ENCODE measurements at regions not wholly inside any gene's neighbourhood (a gene's known extent, or its start where the extent isn't known, plus 50 kb on each side); places are given as distances from the start of the nearest gene placed in this dataset.

- ATAC-seq (no peak), DNase-seq (no peak)
- intact Hi-C loops (cut with micrococcal nuclease), result no loop called here
- no peak overlapping the region for H3K27ac Mint-ChIP-seq
- H3K27ac ChIP-seq (ENCODE audit: low read length), result no peak overlapping the region
- H3K4me1 ChIP-seq (ENCODE audit: control insufficient read depth, insufficient read depth, low read length), result no peaks in the 10 kb centered on the region
- H3K4me1 Mint-ChIP-seq, result no peaks in the 10 kb centered on the region
- no peaks in the 10 kb centered on the region for H3K27me3 Mint-ChIP-seq (ENCODE audit: low read depth in 2 of 2)
- H3K4me3 ChIP-seq (ENCODE audit: low read length), result no peak overlapping the region
- H3K36me3 Mint-ChIP-seq, result no peaks in the 10 kb centered on the region
- no peaks in the 10 kb centered on the region for H3K27me3 ChIP-seq (ENCODE audit: control insufficient read depth, insufficient read depth, low read length)
- no peak overlapping the region for H3K4me3 Mint-ChIP-seq
- peaks cover 0 to 9% of the 10 kb centered on the region in 2 donors for H3K9me3 Mint-ChIP-seq
- no peak for TF ChIP-seq CTCF (IDR thresholded peaks at IDR 0.05)
- H3K9me3 ChIP-seq (ENCODE audit: control insufficient read depth, insufficient read depth, low read length), result no peaks in the 10 kb centered on the region
- 70% methylated on average over 3 of the region's 5 CpGs for WGBS (ENCODE audit: insufficient coverage)
- no peaks in the 10 kb centered on the region for H3K36me3 ChIP-seq (ENCODE audit: control insufficient read depth, insufficient read depth, low read length)
Observed at GRCh38 chr13:67445436-67445835, 215.3 kb upstream of the PCDH9 start.

- no peaks in the 10 kb centered on the region for H3K36me3 Mint-ChIP-seq
- DNase-seq (no peak), ATAC-seq (no peak)
- TF ChIP-seq CTCF (IDR thresholded peaks at IDR 0.05), result no peak
- intact Hi-C loops (cut with micrococcal nuclease), result no loop called here
- H3K27ac ChIP-seq (ENCODE audit: low read length), result no peak overlapping the region
- peaks cover 0 to 9% of the 10 kb centered on the region in 2 donors for H3K9me3 Mint-ChIP-seq
- no peaks in the 10 kb centered on the region for H3K9me3 ChIP-seq (ENCODE audit: control insufficient read depth, insufficient read depth, low read length)
- 100% methylated on average over 1 of the region's 2 CpGs for WGBS (ENCODE audit: insufficient coverage)
- H3K36me3 ChIP-seq (ENCODE audit: control insufficient read depth, insufficient read depth, low read length), result no peaks in the 10 kb centered on the region
- H3K4me1 Mint-ChIP-seq, result no peaks in the 10 kb centered on the region
- H3K4me3 ChIP-seq (ENCODE audit: low read length), result no peak overlapping the region
- no peaks in the 10 kb centered on the region for H3K27me3 Mint-ChIP-seq (ENCODE audit: low read depth in 2 of 2)
- no peak overlapping the region for H3K27ac Mint-ChIP-seq
- H3K27me3 ChIP-seq (ENCODE audit: control insufficient read depth, insufficient read depth, low read length), result no peaks in the 10 kb centered on the region
- no peak overlapping the region for H3K4me3 Mint-ChIP-seq
- no peaks in the 10 kb centered on the region for H3K4me1 ChIP-seq (ENCODE audit: control insufficient read depth, insufficient read depth, low read length)
Observed at GRCh38 chr13:67443923-67444322, 213.8 kb upstream of the PCDH9 start.

- no peaks in the 10 kb centered on the region for H3K27me3 Mint-ChIP-seq (ENCODE audit: low read depth in 2 of 2)
- 6% methylated on average over 1 of the region's 5 CpGs for WGBS (ENCODE audit: insufficient coverage)
- peaks cover 0 to 6% of the 10 kb centered on the region in 2 donors for H3K9me3 Mint-ChIP-seq
Observed at GRCh38 chr13:67440236-67440975, 210.3 kb upstream of the PCDH9 start.

More at GRCh38 chr13:67440236-67440975, 210.3 kb upstream of the PCDH9 start:
- Histone ChIP-seq H3K27me3 (ENCODE audit: control insufficient read depth, insufficient read depth, low read length) (no peaks in the 10 kb centered on the region), H3K4me1 (ENCODE audit: control insufficient read depth, insufficient read depth, low read length) (no peaks in the 10 kb centered on the region), H3K4me3 (ENCODE audit: low read length) (no peak overlapping the region), H3K9me3 (ENCODE audit: control insufficient read depth, insufficient read depth, low read length) (no peaks in the 10 kb centered on the region), H3K27ac (ENCODE audit: low read length) (no peak overlapping the region), H3K36me3 (ENCODE audit: control insufficient read depth, insufficient read depth, low read length) (no peaks in the 10 kb centered on the region)
- no peak for DNase-seq
- no peak for TF ChIP-seq CTCF (IDR thresholded peaks at IDR 0.05)
- Mint-ChIP-seq H3K36me3 (no peaks in the 10 kb centered on the region), H3K27ac (no peak overlapping the region), H3K4me3 (no peak overlapping the region), H3K4me1 (no peaks in the 10 kb centered on the region)
- ATAC-seq, result peak in 2 of 3 donors; percentile 26 to 57
- intact Hi-C loops (cut with micrococcal nuclease), result no loop called here

All from natural killer cell (primary cell).